HG03103 (cell line): ENCODE measurements at regions not wholly inside any gene's neighbourhood (a gene's known extent, or its start where the extent isn't known, plus 50 kb on each side); places are given as distances from the start of the nearest gene placed in this dataset.

Source experiments
- ATAC-seq: cut with Tn5 transposase; IDR thresholded peaks from one replicate; pipeline ENCODE4 v1.9.1; 2021; ENCODE audit warnings: low read depth; ENCODE audit not compliant: unreplicated experiment

DNA sequence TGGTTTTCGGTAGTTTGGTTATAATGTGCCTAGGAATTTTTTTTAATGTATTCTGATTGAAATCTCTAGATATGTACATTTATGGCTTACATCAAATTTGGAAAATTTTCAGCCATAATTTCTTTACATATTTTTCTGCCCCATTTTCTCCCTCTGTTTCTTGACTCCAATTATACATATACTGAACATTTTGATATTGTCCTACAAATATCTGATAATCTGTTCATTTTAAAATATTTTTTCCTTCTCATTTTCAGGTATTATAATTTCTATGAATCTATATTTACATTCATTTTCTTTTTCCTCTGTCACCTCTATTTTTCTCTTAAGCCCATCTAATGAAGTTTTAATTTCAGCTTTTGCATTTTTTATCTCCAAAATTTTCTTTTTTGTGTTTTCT lies 82.7 kb upstream of the TMLHE start:
- ATAC-seq = no peak

DNA sequence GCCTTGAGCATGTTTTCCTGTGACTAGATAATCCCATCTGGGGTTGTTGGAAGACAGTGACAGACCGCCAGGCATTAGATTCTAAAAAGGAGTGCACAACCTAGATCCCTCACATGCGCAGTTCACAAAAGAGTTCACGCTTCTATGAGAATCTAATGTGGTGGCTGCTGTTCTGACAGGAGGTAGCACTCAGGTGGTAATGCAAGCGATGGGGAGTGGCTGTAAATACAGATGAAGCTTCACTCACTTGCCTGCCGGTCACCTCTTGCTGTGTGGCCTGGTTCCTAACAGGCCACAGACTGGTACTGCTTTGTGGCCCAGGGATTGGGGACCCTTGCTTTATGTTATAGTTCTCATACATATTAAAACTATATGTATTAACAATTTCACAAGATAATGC lies 81.9 kb upstream of the TMLHE start:
- no peak for ATAC-seq

- ATAC-seq = no peak
Measured at GRCh38 chrX:155682834-155683233, 70.1 kb upstream of the TMLHE start.

DNA sequence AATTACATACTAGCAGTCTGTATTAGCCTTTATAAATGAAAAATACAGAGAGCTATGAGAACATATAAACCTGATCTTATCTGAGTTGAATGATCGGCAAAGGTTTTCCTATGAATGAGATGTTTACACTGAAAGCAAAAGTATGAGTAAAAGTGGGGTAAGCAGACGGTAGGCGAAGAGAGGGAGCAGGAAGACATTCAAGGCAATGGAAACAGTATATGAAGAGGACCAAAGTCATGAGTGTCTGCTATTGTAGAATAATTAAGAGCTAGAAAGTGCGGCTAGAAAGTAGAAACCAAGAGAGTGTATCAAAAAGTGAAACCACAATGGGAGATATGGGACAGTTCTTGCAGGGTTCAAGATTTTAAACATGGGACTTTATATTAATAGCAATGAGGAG lies 67.0 kb upstream of the TMLHE start:
- ATAC-seq = no peak

DNA sequence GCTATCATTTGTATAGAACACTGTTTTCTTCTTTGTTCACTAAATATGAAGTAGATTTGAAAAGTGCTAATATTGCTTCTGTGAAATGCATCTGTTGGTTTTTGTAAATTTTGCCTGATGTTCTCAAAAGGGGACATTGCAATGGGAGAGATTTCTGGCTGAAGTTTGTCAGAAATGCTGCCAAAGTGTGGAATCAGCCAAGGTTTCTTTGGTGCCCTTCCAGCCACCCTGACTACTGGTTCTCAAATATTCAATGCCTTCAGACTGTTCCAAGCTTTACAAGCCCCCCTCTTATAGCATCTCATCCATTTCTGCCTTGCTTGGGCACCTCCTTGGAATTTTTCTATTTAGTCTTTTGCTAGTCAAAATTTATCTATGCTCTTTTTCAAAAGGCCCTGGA lies 60.6 kb upstream of the TMLHE start:
- no peak for ATAC-seq

DNA sequence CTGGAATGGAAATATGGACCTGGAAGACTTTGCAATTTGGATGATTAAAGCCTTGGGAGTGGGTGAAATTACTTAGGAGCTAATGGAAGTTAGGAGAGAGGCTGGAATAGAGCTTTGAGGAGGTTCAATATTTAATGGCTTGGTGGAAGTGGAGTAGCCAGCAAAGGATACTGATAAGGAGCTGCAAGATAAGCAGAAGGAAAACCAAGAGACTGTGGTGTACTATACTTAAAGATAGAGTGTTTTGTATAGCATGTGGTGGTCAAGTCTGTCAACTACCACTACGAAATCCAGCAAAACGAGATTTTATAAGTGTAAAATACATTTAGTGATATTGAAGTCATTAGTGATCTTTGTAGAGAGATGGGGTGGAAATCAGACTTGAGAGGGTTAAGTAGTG lies 54.0 kb upstream of the TMLHE start:
- ATAC-seq = no peak
